C4-2B (cell line): ENCODE measurements at regions not wholly inside any gene's neighbourhood (a gene's known extent, or its start where the extent isn't known, plus 50 kb on each side); places are given as distances from the start of the nearest gene placed in this dataset.

Experiments
- ZFX ChIP-seq: fragments of 450-650 bp; IDR thresholded peaks from 2 replicates; pipeline ENCODE4 v1.6.1; 2017
- TF ChIP-seq, protein P1 (sequence below): fragments of 450-650 bp; conservative IDR thresholded peaks from 2 replicates; pipeline ENCODE4 v1.5.1; 2017; ENCODE audit warnings: mild to moderate bottlenecking

GRCh38 chr1:214117780-214118179, 130.0 kb downstream of the PROX1 start:
- TF ChIP-seq, protein P1, sequence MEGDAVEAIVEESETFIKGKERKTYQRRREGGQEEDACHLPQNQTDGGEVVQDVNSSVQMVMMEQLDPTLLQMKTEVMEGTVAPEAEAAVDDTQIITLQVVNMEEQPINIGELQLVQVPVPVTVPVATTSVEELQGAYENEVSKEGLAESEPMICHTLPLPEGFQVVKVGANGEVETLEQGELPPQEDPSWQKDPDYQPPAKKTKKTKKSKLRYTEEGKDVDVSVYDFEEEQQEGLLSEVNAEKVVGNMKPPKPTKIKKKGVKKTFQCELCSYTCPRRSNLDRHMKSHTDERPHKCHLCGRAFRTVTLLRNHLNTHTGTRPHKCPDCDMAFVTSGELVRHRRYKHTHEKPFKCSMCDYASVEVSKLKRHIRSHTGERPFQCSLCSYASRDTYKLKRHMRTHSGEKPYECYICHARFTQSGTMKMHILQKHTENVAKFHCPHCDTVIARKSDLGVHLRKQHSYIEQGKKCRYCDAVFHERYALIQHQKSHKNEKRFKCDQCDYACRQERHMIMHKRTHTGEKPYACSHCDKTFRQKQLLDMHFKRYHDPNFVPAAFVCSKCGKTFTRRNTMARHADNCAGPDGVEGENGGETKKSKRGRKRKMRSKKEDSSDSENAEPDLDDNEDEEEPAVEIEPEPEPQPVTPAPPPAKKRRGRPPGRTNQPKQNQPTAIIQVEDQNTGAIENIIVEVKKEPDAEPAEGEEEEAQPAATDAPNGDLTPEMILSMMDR: no peak
- no peak for TF ChIP-seq ZFX
